ENCODE measurements at regions not wholly inside any gene's neighbourhood (a gene's known extent, or its start where the extent isn't known, plus 50 kb on each side); places are given as distances from the start of the nearest gene placed in this dataset.

GRCh38 chr20:6622041-6622440 is 145.4 kb upstream of the BMP2 start:
- Histone ChIP-seq H4K20me1 (ENCODE audit: insufficient read depth) (no peaks in the 10 kb centered on the region), H3K36me3 (ENCODE audit: control insufficient read depth in 1 of 2, insufficient read depth in 2 of 2, low read length in 2 of 2) (no peaks in the 10 kb centered on the region), H2AFZ (ENCODE audit: low read depth, low read length, poor library complexity, severe bottlenecking) (no peak overlapping the region), H3K4me2 (ENCODE audit: low read length) (no peak overlapping the region), H3K9me2 (ENCODE audit: insufficient read depth) (no peaks in the 10 kb centered on the region), H3K79me2 (ENCODE audit: insufficient read depth, low read length) (no peaks in the 10 kb centered on the region), H3K9ac (ENCODE audit: low read length) (no peak overlapping the region), H3K9me3 (ENCODE audit: control insufficient read depth in 1 of 2, insufficient read depth in 1 of 2, low read depth in 1 of 2, low read length in 2 of 2) (no peaks in the 10 kb centered on the region; a peak in 2 of 4 replicates), H3K4me3 (replicated peaks in 1 of 2; ENCODE audit: low read depth in 1 of 2, low read length in 2 of 2) (no peak overlapping the region), H3K27ac (ENCODE audit: low read depth, low read length) (no peak overlapping the region), H3K4me1 (ENCODE audit: control insufficient read depth in 1 of 2, insufficient read depth in 2 of 2, low read length in 2 of 2) (no peaks in the 10 kb centered on the region), H3K27me3 (ENCODE audit: insufficient read depth, low read length) (no peaks in the 10 kb centered on the region)
- no TSS peak for BruUV-seq (replicated peaks)
- DNase-seq (ENCODE audit: low read depth, low spot score) (no peak), ATAC-seq (no peak)
- ChIA-PET RAD21 (ENCODE audit: low non-redundant PET in 1 of 2, low total read pairs in 2 of 2, uncharacterized antibody in 2 of 2, unreplicated experiment in 2 of 2) (no interaction called here), CTCF (no interaction called here), POLR2A (no interaction called here)
- TF ChIP-seq, protein P1, sequence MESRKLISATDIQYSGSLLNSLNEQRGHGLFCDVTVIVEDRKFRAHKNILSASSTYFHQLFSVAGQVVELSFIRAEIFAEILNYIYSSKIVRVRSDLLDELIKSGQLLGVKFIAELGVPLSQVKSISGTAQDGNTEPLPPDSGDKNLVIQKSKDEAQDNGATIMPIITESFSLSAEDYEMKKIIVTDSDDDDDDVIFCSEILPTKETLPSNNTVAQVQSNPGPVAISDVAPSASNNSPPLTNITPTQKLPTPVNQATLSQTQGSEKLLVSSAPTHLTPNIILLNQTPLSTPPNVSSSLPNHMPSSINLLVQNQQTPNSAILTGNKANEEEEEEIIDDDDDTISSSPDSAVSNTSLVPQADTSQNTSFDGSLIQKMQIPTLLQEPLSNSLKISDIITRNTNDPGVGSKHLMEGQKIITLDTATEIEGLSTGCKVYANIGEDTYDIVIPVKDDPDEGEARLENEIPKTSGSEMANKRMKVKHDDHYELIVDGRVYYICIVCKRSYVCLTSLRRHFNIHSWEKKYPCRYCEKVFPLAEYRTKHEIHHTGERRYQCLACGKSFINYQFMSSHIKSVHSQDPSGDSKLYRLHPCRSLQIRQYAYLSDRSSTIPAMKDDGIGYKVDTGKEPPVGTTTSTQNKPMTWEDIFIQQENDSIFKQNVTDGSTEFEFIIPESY (IDR thresholded peaks at IDR 0.05; ENCODE audit: extremely low read depth, insufficient replicate concordance, low read length), result no peak
- TF ChIP-seq EZH2 (IDR thresholded peaks at IDR 0.05), result no peak
- no peak for TF ChIP-seq EZH2phosphoT487 (IDR thresholded peaks at IDR 0.05; ENCODE audit: borderline replicate concordance)
- TF ChIP-seq CEBPB (IDR thresholded peaks at IDR 0.05; ENCODE audit: low read depth), result no peak
- TF ChIP-seq CBX3 (IDR thresholded peaks at IDR 0.05; ENCODE audit: low read depth), result no peak
- no peak for TF ChIP-seq SRF (IDR thresholded peaks at IDR 0.05; ENCODE audit: low read depth)
- TF ChIP-seq REST (IDR thresholded peaks at IDR 0.05; ENCODE audit: low read depth), result no peak
- TF ChIP-seq, protein P2, sequence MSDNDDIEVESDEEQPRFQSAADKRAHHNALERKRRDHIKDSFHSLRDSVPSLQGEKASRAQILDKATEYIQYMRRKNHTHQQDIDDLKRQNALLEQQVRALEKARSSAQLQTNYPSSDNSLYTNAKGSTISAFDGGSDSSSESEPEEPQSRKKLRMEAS (IDR thresholded peaks at IDR 0.05), result no peak
- no peak for TF ChIP-seq EGR1 (IDR thresholded peaks at IDR 0.05; ENCODE audit: low read depth)
- no peak for TF ChIP-seq ZFX (IDR thresholded peaks at IDR 0.05)
- TF ChIP-seq FOSL1 (IDR thresholded peaks at IDR 0.05; ENCODE audit: low read depth), result no peak
- TF ChIP-seq POLR2A (IDR thresholded peaks at IDR 0.05; ENCODE audit: borderline replicate concordance, extremely low read depth, insufficient read depth, insufficient read length), result no peak
- no peak for TF ChIP-seq YY1 (IDR thresholded peaks at IDR 0.05; ENCODE audit: extremely low read depth, insufficient replicate concordance, low read depth, low read length)
- no peak for TF ChIP-seq ELF1 (IDR thresholded peaks at IDR 0.05; ENCODE audit: borderline replicate concordance, low read depth)
- no peak for TF ChIP-seq SIN3A (IDR thresholded peaks at IDR 0.05; ENCODE audit: low read depth)
- TF ChIP-seq JUND (IDR thresholded peaks at IDR 0.05), result no peak
- TF ChIP-seq ATF3 (IDR thresholded peaks at IDR 0.05), result no peak
- intact Hi-C loops (cut with micrococcal nuclease), result no loop called here

Data from HCT116 (cell line).